Stimulated activated CD8-positive, alpha-beta memory T cell treated with anti-CD3 and anti-CD28 coated beads, Interleukin-15, amount 100 ng/mL, for 24 hours (primary cell): ENCODE measurements at regions not wholly inside any gene's neighbourhood (a gene's known extent, or its start where the extent isn't known, plus 50 kb on each side); places are given as distances from the start of the nearest gene placed in this dataset.
"Not testable (repeated sequence)": the region's sequence is repeated elsewhere in the genome, so short reads cannot be mapped to it uniquely, and the experiment has no call there.

Experiments
- DNase-seq: peaks from one replicate; pipeline ENCODE4 v3.0.0-alpha.2; 2020; ENCODE audit warnings: low read depth

- DNase-seq = no peak
Observed at GRCh38 chr6:10343320-10343719, 71.6 kb downstream of the TFAP2A start.

DNA sequence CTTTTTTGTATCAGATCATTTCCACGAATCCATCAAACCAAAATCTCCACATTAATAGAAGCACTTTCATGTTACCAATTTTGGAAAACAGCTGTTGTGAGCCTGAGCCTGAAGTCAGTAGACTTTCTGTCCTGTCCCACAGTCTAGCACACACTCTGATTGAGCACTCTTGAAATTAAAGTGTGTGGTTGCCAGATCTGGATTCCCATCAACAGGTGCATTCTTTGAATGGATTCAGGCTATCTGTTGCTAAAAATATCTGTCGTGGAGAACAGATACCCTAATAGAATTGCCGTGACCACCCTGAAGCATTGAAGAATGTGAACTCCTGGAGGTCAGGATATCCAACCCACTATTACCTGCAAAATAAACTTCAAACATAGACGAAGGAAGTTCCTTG is 73.3 kb downstream of the TFAP2A start:
- DNase-seq = no peak

DNA sequence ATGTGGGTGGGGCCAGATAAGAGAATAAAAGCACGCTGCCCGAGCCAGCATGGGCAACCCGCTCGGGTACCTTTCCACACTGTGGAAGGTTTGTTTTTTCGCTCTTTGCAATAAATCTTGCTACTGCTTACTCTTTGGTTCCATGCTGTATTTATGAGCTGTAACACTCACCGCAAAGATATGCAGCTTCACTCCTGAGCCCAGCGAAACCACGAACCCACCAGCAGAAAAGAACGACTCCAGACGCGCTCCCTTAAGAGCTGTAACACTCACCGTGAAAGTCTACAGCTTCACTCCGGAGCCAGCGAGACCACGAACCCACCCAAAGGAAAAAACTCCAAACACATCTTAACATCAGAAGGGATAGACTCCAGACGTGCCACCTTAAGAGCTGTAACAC is 76.7 kb downstream of the TFAP2A start:
- DNase-seq = no peak

DNA sequence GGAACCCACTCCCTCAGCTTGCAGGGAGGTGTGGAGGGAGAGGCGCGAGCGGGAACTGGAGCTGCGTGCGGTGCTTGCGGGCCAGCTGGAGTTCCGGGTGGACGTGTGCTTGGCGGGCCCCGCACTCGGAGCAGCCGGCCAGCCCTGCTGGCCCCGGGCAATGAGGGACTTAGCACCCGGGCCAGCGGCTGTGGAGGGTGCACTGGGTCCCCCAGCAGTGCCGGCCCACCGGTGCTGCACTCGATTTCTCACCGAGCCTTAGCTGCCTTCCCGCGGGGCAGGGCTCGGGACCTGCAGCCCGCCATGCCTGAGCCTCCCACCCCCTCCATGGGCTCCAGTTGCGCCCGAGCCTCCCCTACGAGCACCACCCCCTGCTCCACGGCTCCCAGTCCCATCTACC is 77.5 kb downstream of the TFAP2A start:
- DNase-seq = not testable (repeated sequence)

- DNase-seq = no peak
Observed at GRCh38 chr6:10332111-10332510, 82.8 kb downstream of the TFAP2A start.

DNA sequence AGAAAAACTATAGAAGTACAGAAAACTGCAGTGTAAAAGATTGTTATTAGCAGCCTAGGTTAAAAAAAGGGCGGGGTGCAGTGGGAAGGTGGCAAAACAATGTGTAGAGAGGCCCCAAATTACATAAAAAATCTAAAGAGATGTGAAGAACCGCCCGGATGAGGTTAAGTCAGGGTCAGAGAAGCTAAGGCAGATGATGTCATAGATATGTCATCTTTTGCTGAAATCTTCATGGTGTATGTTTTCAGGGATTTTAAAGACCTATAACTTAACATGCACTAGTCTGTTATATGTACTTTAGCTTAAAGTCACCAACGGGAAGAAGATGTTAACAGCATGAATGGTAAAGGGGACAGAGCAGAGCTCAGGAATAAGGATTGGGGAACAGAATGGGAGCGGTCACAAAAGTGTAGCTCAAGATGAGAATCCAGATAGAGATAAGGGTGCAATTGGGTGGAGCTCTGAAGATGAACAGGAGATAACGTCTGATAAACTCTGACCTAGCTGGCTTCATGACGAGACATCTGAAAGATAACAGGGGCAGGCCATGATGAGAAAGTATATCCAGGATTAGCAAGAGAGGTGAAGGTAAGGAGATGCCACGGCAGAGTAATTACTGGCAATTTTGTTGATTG is 83.4 kb downstream of the TFAP2A start:
- no peak for DNase-seq

DNA sequence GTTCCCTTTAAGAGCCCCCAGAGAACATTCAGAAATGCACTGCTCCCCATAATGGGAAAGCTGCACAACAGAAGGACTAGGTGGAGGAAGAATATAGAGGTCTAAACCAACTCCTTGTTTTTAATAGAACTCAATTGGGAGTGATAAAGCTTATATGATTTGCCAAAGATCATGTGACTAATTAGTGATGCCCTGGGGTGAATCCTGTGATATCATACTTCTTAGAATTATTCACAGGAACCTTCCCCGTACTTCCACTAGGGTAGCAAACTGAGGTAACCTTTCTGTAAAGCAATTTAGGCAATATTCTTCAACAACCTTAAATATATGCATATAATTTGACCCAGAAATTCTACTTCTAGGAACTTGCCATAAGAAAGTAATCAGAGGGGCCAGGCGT is 84.4 kb downstream of the TFAP2A start:
- DNase-seq = no peak

DNA sequence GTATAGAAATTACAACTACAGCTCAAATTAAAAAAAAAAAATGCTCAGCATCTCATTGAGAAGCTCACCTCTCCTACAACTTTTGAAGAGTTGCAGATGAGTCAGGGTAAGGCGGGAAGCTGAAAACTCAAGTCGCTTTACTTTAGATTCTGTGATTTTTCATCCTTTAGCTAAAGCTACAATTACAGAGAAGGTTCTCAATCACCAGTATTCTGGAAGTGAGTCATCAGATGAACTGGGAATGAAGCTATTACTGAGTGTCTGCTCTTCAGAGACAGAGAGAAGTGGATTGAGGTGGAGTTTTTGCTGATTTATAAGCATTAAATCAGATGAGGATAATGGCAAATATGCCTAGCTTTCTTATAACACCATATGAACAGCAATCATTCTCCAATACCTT is 91.9 kb downstream of the TFAP2A start:
- no peak for DNase-seq

GRCh38 chr6:10320291-10320690 is 94.6 kb downstream of the TFAP2A start:
- no peak for DNase-seq

DNA sequence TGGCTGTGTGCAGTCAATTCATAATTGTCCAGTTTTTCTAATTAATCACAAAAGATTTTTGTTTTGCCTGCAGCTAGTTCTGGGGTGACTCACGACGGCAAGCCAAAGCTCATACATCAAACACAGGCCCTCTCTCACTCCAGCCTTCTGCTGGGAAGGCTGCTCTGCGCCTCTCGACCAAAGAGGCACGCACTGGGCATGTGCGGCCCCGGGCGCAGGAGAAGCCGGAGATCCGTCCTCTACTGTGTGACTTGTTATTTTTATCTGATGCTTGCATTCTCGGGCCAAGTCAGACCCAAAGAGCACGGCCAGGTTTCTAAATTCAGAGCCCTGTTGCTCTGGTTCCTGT is 98.5 kb downstream of the TFAP2A start:
- DNase-seq = no peak

DNA sequence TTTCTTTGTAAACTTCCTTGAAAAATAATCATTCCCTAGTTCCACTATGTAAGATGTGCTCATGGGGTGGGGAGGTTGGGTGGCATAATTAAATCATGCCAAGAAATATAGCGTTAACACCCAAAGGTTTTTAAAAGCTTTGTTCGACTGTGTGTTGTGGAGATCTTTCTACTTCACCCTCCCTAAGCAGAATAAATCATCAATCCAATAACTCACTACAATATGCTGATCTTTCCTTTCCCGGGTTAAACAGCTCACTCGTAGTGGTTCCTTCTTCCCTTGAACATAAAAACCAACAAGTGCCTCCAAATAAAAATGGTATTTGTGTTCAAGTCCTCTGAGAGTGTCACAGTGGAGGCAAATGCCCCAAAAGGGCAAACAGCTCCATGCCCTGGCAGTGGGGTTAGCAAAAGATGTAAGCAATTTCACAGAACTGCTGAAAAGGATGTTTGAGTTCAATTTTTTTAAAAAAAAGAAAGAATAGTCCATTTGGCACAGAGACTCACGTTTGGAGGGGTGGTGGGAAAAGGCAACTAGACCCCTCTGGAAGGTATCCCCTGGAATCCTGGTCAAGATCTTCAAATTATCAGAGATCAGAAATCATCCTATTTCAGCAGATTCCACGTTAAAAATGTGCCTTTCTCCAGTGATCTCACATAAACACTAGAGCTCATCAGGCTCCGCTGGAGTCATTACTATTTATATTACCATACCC is 99.1 kb downstream of the TFAP2A start:
- no peak for DNase-seq

DNA sequence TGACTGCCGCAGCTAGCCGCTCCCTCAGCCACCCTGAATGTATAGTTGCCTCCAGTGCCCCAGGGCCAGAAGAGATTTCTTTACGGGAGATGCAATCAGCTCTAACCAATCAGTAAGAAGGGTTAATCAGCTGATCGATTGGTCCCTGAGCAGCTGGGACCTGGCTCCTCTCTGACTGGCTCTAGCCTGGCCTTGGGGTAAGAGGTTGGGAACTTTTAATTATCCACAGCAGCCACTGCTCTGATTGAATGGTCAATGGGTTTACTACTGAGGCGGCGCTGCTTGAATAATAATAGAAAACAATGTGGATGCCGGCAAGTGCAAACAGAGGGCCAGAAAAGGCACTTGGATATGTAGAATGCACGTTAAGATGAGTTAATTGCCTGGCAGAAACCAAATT is 99.8 kb downstream of the TFAP2A start:
- no peak for DNase-seq

- no peak for DNase-seq
Observed at GRCh38 chr6:10314163-10314955, 100.5 kb downstream of the TFAP2A start.

DNA sequence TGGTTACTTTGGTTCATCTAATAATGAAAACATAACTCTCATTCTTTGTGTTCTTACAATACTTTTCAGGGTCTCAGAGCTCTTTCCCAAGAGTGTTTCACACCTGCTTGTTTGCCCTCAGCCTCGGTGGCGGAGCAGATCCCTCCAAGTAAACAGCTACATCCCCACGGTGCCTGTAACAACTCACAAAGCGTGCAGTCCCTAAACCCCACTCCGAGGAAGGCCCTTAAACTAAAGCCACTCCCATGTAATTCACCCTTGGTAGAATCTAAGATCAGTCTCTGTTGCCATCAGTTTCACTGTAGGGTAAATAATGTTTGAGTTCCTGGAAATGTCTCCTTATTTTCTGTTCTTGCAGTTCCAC is 101.1 kb downstream of the TFAP2A start:
- no peak for DNase-seq

DNA sequence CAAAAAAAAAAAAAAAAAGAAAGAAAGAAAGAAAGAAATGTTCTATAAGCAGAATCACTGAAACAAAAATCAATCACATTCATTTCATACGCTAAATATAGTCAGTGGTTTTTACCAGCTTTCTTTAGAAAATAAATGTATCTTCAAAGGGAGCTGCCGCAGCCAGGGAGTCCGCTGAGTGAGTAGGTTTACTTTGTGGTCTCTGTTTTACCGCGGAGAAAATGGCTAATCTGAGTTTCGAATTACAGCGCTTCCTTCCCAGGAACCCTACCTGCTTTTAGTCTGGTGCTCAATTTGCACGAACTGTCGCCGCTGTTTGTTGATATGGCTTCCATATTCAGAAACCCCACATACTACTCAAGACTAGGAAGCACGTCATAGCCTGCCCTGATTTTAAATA is 102.4 kb downstream of the TFAP2A start:
- DNase-seq = no peak

DNA sequence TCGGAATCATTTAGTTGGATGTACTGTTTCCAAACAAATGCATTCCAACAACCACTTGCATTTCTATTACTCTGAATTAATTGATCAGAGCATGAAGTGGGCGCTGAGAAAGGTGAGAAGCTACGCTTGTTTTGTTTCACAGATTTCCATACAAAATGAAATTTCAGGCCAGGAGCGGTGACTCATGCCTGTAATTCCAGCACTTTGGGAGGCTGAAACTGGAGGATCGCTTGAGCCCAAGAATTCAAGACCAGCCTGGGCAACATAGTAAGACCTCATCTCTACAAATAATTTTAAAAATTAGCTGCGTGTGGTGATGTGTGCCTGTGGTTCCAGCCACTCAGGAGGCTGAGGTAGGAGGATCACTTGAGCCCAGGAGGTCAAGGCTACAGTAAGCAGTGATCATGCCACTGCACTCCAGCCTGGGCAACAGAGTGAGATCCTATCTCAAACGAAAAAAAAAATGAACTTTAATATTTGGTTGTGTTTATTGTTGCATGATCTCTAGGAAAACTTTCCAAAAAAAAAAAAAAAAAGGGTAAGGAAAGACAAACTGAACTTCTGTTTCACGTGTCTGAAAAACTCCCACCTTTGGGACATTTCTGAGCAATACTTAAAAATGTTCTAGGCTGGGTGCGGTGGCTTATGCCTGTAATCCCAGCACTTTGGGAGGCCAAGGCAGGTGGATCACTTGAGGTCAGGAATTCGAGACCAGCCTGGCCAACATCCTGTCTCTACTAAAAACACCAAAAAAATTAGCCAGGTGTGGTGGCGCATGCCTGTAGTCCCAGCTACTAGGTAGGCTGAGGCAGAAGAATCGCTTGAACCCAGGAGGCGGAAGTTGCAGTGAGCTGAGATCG is 103.1 kb downstream of the TFAP2A start:
- not testable (repeated sequence) for DNase-seq

DNA sequence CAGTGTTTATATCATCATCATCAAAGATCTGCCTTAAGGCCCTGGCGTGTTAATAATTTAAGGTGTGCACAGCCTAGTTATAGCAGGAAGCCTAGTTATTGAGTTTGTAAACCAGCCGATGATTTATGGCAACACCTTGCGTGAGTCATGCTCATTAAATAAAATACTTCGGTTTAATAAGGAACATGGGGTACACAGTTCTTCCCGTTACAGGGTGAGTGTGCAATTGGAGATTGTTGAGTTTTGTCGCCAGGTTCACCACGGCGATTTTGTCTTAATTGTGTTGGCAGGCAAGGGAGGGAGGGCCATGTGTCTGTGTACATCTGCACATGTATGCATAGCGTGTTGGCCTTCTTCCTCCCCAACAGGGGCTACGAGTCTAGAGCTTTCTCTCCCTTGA is 104.0 kb downstream of the TFAP2A start:
- no peak for DNase-seq

DNA sequence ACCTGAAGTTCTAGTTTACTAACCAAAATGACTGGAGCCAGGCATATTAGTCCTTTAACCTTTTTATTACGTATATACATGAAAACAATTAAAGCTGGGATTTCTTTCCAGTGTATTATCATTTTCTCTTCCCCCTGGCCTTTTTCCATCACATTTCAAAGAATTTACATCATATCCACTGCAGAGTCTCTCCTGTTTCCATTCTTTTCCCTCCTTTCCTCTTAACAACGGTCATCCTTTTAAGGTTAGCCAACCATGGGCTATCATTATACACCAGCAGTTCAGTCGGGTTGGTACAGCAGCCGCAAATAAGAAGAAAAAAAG is 104.6 kb downstream of the TFAP2A start:
- DNase-seq = no peak

GRCh38 chr6:10309457-10310329 is 105.2 kb downstream of the TFAP2A start:
- DNase-seq = no peak

GRCh38 chr6:10307476-10307875 is 107.4 kb downstream of the TFAP2A start:
- DNase-seq = no peak

DNA sequence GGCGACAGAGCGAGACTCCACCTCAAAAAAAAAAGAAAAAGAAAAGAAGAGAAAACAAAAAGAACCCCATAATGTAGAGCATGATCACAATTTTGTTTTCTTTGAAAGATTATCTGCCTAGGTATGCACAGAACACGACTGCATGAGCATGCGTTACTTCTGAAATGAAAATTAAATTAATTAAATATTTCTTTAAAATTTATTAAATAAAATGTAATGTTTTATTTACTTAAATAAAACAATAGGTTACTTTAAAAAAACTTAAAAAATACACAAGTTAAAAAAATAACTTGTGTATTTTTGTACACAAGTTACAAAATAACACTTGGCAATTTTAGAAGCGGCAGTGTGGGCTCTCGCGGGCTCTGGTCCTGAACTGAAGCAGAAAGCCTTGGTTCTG is 107.8 kb downstream of the TFAP2A start:
- no peak for DNase-seq
